PFSK-1 (cell line): ENCODE measurements at regions not wholly inside any gene's neighbourhood (a gene's known extent, or its start where the extent isn't known, plus 50 kb on each side); places are given as distances from the start of the nearest gene placed in this dataset.

ENCODE experiments used
- FOXP2 ChIP-seq: optimal IDR thresholded peaks from 2 replicates; pipeline ENCODE3; 2011; ENCODE audit warnings: borderline replicate concordance, control low read depth, inconsistent platforms; ENCODE audit not compliant: insufficient read depth; ENCODE audit errors: extremely low read length, extremely low read depth
- POLR2AphosphoS5 ChIP-seq: IDR thresholded peaks from 2 replicates; pipeline ENCODE4 v1.6.1; 2012; ENCODE audit warnings: low read depth, mild to moderate bottlenecking, control low read depth, low read length, moderate library complexity
- SIN3A ChIP-seq: IDR thresholded peaks from 2 replicates; pipeline ENCODE4 v1.6.1; 2012; ENCODE audit warnings: mild to moderate bottlenecking, low read length, moderate library complexity, borderline replicate concordance; ENCODE audit not compliant: insufficient read depth
- TAF1 ChIP-seq: IDR thresholded peaks from 2 replicates; pipeline ENCODE4 v1.6.1; 2012; ENCODE audit warnings: low read length, control low read depth, borderline replicate concordance; ENCODE audit not compliant: insufficient read depth
- TF ChIP-seq, protein P1 (sequence below), 2 experiments: IDR thresholded peaks; 2 replicates each; pipeline versions ENCODE4 v1.6.1 to v1.8.0; 2011 to 2012; ENCODE audit warnings: low read depth in 2 of 2, low read length in 2 of 2, control low read depth in 1 of 2, inconsistent platforms in 1 of 2, mild to moderate bottlenecking in 1 of 2, moderate library complexity in 1 of 2; ENCODE audit not compliant: insufficient read depth in 1 of 2

DNA sequence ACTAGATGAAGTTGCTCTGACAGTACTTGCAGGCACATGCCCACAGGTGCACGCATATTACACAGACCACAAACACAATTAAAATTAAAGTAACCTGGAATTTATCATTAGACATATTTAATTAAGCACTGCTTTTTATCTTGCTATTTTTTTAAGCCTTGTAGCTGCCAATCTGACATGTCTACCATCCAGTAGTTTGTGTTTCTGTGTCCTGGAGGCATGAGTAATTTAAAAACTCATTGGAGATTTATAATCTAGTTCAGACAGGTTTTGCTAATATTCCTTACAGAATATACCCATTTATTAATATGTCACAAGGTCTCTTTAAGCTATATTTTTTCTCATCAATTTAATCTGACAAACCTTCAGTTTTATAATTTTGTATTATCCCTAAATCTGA, 445.0 kb upstream of the KLF6 start:
- TF ChIP-seq SIN3A (no peak), TAF1 (no peak), POLR2AphosphoS5 (no peak), FOXP2 (no peak)
- TF ChIP-seq, protein P1, sequence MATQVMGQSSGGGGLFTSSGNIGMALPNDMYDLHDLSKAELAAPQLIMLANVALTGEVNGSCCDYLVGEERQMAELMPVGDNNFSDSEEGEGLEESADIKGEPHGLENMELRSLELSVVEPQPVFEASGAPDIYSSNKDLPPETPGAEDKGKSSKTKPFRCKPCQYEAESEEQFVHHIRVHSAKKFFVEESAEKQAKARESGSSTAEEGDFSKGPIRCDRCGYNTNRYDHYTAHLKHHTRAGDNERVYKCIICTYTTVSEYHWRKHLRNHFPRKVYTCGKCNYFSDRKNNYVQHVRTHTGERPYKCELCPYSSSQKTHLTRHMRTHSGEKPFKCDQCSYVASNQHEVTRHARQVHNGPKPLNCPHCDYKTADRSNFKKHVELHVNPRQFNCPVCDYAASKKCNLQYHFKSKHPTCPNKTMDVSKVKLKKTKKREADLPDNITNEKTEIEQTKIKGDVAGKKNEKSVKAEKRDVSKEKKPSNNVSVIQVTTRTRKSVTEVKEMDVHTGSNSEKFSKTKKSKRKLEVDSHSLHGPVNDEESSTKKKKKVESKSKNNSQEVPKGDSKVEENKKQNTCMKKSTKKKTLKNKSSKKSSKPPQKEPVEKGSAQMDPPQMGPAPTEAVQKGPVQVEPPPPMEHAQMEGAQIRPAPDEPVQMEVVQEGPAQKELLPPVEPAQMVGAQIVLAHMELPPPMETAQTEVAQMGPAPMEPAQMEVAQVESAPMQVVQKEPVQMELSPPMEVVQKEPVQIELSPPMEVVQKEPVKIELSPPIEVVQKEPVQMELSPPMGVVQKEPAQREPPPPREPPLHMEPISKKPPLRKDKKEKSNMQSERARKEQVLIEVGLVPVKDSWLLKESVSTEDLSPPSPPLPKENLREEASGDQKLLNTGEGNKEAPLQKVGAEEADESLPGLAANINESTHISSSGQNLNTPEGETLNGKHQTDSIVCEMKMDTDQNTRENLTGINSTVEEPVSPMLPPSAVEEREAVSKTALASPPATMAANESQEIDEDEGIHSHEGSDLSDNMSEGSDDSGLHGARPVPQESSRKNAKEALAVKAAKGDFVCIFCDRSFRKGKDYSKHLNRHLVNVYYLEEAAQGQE (IDR thresholded peaks at IDR 0.05; ENCODE audit: insufficient read depth in 1 of 2, low read depth in 2 of 2, low read length in 2 of 2): no peak
